ENCODE measurements at regions not wholly inside any gene's neighbourhood (a gene's known extent, or its start where the extent isn't known, plus 50 kb on each side); places are given as distances from the start of the nearest gene placed in this dataset.

DNA sequence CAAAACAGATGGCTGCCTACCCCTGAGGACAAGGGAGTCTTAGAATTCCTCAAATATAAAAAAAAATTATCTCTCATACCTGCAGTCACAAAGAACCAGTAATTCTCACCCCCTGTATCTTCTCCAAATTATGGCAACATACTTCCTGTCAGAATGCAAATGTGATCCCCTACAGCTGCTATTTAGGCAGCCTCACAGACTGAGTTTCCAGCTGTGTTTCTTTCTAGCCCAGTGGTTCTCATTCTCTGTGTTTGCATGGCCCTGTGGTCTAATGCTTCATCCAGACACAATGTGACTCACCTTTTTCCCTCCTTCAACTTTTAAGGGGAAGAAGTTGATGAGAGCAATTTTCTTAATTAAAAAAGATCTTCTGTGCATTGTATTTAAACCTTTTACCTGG lies 726.3 kb downstream of the TSN start:
- no peak for DNase-seq (ENCODE audit: low read depth)

DNA sequence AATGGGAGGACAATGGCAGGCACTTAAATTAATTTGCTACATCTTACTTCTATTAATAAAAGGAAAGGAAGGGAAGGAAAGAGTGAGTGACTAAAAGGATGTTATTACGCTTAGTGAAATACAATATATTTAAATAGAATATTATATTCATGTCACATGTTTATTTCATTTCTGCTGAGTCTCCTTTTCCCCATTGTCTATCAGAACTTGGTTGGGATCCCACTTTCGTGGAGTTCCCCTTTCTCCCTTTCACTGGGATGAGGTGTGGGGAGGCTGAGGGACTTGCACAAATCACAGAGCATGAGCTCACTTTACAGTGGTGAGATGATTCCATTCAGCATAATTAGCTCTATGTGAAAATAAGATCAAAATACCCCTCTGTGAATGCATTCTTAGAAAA lies 730.6 kb downstream of the TSN start:
- no peak for DNase-seq (ENCODE audit: low read depth)

DNA sequence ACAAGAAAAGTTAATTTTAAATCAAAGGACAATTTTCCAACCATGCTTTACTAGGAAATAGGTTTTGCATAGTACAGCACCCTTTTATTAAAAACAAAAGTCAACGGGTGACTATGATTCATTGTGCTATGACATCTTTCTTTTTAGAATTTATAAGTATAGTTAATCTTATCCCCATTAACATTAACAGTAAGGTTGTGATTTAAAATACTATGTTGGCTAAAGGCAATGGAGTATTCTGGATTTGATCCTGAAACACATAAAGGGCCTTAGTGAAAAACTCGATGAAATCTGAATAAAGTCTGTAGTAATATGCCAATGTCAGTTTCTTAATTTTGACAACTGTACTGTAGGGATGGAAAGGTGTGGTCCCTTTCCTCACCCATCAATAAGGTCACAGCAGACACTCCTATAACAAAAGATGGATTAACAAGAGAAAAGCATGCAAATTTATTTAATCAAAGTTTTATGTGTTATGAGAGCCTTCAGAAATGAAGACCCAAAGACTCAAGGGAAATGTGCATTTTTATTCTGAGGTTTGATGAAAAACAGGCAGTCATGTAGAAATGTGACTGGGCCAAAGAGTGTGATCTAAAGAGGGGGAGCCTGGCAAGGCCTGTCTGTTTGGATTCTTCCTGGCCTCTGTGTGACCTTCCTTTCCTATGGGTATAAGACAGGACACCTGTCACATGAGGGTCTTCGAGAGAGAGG lies 731.4 kb downstream of the TSN start:
- no peak for DNase-seq (ENCODE audit: low read depth)

DNA sequence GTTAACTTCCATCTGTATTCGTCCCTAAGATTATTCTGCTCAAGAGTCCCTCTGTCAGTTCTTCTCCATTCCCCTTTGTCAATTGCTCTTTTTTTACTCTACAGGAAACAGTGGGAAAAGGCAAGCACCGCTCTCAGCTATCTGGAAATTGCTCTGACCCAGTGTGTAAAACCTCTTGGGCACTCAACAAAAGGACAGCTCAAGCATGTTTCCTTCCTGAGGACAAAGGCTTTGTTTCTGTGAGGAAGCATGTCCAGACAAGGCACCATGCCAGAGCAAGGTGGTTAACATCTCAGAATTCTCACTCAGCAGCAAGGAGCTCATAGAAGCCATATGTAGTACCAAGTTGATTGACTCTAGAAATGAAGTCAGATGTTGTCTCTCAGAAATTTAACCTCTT lies 735.6 kb downstream of the TSN start:
- no peak for DNase-seq (ENCODE audit: low read depth)

DNA sequence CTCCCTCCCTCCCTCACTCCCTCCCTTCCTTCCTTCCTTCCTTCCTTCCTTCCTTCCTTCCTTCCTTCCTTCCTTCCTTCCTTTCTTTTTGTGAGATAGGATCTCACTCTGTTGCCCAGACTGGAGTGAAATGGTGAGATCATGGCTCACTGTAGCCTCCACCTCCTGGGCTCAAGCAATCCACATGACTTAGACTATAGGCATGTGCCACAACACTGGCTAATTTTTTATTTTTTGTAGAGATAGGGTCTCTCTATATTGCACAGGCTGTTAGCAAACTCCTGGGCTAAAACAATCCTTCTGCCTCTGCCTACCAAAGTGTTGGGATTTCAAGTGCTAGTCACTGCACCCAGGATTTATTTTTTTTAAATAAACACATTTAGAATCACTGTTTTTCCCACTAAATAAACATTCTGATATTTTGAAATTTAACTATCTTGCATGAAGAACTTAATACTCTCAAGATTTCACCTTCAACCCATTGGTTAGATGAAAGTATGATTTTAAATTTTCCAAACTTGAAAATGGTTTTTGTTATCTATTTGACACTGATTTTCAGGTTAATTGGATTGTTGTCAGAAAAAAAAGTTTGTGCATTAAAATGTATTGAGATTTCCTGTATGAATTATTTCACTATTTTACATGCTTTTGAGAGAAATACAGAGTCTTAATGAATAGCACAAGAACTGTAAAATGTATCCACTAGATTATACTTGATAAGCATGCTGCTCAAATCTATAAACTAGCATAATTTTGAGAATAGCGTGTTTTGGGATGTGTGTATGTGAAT lies 745.1 kb downstream of the TSN start:
- DNase-seq (ENCODE audit: low read depth), result no peak

DNA sequence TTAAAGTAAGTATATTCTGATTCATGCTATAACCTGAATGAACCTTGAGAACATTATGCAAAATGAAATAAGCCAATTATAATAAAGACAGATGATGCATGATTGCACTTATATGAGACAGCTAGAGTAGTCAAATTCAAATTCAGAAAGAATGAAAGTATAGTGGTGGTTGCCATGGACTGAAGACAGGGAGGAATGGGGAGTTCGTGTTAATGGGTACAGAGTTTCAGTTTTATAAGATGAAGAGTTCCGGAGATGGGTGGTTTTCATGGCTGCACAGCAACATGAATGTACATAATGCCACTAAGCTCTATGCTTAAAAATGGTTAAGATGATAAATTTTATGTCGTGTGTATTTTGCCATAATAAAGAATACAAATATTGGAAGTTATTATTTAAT lies 751.2 kb downstream of the TSN start:
- DNase-seq (ENCODE audit: low read depth), result no peak

DNA sequence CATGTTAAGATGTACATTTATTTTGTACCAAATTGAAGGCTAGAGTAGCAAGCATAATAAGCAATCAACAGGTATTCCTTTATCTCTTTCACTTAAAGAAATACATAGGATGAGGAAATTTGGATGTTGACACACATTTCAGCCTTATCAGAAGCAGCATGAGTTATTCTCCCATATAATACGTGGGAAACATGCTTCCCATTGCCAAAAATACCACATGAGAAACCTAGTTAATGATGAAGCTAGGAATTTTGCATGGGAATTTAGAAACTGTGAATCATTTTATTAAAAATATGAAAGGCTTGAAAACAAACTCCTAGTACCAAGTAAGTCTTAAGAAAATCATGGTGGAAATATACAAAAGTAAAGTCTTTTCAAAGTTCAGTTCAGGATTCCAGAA lies 751.8 kb downstream of the TSN start:
- DNase-seq (ENCODE audit: low read depth), result no peak

DNA sequence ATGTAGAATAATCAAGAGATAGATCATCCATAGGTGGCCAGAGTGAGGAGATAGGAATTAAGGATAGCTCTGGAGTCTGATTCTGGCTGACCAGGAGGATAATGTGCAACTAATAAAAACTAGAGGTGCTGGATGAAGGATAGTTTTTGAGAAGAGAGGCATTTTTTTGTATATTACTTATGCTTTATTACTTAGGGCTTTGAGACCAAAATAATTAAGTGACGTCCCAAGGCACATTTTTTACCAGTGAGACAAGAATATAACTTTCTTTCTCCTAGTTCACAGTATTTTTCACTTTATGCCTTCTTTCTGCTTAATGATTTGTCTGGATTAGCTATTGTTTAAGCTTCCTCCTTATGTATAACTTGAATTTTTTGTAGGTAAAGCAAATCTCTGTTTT lies 756.6 kb downstream of the TSN start:
- no peak for DNase-seq (ENCODE audit: low read depth)

DNA sequence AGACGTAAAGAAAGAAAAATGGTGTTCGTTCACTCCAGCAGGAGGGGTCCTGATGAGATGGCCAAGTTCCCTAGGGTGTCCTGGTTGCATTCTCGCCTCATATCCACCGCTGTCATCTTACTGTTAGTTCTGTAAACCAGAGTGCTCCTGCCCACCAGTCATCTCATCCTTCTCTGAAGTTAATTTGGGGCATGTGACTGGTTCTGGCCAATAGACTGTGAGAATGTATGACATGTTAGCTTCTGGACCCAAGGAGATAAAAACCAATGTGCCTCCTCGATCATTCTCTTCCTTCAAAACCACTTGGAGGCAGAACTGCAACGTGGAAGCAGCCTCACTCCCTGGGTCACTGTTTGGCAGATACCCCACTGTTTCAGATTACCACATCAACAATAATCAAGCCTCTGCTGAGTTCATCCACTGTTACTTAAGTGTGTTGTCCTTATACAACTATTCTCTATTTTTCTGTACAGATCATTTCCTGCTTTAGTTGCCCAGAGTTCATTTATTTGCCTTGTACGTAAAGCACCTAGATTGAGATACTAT lies 759.1 kb downstream of the TSN start:
- DNase-seq (ENCODE audit: low read depth), result peak; percentile 2

DNA sequence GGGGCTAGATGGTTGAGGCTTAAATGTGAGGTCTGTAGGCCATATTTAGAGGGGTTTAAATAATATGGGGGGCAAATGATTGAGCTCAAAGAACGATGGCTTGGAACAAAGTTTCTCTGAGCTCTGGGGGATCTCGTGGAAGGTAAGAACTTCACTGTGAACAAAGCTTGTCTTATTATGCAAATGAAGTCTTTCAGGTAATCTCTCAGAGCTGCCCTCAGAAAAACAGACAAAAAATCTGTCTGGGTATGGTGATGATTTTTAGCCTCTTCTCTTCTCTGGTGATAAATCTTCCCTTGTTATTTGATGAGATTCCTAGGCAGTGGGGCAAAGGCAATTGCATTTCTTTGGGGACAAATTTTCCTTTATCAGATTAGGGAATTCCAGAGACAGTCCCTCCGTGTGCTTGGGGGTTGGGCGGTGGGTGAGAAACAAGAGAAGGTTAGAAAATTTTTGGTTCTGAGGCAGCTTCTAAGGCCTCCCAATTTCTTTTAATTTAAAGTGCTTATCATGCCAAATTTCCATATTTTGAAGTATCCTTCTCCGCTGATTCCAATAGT lies 760.4 kb downstream of the TSN start:
- DNase-seq (ENCODE audit: low read depth), result no peak

DNA sequence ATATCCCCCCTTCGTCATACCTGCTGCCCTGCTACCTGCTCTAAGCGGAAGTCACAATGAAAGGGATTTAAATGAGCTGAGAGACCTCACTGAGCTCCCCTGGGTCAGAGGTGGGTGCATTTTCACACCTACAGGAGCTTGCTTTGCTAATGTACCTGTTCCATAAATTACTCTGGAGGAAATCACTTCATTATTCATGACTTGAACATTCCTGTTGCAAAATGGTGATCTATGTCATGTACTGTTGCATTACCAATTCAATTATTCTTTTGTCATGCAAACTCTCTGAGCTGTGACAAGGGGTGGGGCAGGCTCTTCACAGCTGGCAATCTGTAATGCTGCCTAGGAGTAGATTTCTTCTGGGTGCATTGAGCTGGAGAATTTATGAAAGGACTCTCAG lies 761.3 kb downstream of the TSN start:
- no peak for DNase-seq (ENCODE audit: low read depth)

DNA sequence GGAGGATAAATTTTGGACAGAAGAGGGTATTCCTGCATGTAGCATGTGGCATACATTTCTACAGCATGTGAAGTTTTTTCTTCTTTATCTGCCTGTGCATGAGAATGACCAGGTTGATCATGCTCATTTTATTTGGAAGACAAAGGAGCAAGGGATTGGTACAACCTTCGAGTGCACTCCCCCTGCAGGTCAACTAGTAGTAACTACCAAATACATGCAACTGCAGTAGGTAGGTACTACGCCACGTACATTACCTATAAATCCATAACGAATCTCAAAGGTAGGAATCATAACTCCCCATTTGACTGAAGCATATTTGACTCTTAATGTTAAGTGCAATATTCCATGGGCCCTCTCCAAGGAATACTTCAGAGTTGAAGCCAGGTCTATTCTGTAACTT lies 763.9 kb downstream of the TSN start:
- no peak for DNase-seq (ENCODE audit: low read depth)

DNA sequence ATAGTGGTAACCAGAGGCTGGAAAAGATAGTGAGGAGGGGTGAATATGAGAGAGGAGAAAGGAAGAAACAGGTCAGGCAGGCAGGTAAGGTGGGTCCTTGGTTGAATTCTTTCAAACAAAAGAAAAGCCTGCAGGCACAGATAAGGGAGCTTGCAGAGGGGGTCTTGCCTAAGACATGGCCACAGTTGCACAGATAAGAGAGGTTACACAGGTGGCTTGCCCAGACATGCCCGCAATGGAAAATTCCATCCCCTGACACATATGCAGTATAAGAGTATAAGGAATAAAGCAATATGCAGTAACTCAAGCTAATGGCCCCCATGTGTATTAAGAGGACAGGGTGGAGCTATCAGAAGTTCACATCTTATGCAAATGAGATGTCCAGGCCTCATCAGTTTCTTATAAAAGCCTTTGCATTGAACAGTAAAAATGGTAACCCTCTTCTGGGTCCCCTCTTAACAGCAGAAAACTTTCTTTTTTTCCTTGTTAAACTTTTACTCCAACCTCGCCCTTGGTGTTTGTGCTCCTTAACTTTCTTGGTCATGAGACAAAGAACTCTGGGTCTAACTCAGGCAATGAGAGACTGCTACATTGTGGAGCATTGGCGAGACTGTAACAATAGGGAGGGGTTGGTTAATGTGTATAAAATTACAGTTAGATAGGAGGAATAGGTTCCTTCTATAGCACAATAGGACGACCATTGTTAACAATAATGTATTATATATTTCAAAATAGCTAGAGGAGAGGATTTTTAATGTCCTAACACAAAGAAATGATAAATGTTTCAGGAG lies 764.6 kb downstream of the TSN start:
- DNase-seq (ENCODE audit: low read depth), result no peak

DNA sequence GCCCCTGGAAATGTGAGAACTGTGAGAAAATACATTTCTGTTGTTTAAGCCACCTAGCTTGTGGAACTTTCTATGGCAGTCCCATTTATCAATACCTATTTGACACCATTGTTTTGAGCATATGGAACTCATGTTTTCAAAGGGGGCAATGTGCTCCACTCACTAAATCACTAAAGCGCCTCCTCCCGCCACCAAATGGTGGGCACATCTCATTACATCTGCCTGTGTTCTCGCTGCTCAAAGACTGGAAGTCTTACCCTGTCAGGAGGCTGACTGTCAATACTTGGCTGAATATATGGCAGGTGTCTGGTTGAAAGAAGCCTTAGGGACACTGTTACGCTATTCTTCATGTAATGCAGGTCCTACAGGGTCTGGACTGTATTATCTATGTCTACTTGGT lies 767.7 kb downstream of the TSN start:
- DNase-seq (ENCODE audit: low read depth), result no peak

DNA sequence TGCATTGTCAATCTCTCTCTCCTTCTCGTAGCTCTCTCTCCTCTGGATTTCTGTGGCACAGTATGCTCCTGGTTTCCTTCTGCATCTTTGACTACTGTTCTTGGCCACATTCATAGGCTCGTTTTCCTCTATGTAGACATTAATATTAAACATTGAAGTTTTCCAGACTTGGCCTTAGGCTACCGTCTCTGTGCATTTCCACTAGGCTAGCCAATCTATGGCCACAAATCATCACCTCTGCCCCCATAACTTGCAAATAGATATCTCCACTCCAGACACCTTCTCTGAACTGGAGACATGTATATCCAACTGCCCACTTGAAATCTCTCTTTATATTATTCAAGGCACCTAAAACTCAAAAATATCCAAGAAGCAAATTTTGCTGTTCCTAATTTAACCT lies 768.5 kb downstream of the TSN start:
- DNase-seq (ENCODE audit: low read depth), result no peak

DNA sequence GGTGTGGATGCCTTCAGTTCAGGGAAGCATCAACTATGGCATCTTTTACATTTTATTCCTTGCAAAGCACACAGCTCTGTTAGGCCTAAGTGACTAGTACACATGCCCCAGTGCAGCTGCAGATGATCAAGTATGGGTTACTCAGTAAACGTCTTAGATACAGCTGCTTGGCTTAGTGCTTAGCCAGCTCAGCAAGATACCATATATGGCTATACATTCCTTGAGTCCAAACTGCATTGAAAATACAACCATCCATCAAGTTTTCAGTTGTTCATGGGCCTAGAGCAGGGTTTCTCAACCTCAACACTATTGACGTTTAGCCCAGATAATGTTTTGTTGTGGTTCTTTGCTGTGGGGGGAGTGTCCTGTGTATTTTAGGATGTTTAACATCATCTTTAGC lies 769.9 kb downstream of the TSN start:
- no peak for DNase-seq (ENCODE audit: low read depth)

DNA sequence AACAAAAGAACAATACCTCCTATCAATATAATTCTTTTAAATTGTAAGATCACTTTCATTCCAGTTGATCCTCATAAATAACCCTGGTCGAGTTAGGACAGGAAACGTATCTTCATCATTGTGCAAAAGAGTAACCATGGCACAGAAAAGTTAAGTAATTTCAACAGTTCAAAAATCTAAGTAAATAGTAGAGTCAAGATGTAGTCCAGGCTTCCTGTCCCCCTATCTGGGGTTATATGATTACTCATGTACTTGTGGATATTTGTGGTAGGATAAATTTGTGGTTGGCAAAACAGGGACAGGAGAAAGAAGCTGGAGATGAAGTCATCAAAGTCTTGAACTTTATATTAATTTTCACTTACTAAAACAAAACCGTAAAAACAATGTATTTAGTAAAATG lies 772.6 kb downstream of the TSN start:
- peak; percentile 10 for DNase-seq (ENCODE audit: low read depth)

DNA sequence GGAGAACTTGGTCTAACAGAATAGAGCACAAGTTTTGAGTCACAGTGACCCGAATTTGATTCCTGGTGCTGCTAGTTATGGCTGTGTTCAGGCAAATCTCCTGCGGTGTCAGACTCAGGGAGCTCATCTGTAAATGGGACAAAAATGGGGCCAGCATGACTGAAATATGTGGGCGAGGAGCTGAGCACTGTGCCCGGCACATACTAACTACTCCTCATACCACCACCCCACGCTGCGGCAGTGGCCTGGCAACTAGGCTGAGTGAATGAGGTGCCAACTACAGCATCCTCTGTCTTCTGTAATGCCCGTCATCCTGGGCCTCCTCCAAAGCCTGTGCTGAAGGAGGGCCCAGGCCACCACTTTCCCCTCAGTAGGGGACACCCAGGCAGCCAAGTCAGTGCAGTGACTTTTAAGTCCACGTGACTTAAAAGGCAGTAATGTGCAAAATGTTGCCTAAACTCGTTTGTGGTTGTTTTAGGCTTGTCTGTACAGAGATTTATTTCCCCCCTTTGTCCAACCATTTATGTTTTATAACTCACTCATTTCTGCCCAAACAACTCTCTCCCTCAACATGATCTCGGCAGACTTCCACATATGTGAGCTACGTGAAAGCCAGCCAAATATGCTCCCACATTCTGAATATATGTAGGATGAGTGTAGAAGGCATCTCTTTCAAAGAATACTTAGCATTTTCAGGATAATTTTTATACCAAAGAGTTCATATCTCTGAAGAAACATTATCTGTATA lies 773.7 kb downstream of the TSN start:
- DNase-seq (ENCODE audit: low read depth), result no peak

DNA sequence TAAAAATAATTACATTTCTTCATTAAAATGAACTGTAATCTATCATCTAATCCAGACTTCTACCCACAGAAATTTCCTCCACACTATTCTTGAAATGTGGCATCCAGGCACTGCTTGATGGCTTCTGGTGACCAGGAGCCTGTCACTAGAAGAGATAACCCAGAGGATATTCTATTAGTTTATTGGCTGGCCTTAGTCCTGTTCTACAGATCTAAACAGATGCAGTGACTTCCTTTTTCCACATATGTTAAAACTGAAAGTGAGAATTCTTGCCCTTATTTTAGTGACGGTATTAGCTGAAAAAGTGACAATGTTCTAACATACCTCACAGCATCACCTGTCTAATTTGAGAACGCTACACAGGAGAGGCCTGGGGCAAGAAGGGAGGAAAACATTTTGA lies 775.4 kb downstream of the TSN start:
- DNase-seq (ENCODE audit: low read depth), result no peak

DNA sequence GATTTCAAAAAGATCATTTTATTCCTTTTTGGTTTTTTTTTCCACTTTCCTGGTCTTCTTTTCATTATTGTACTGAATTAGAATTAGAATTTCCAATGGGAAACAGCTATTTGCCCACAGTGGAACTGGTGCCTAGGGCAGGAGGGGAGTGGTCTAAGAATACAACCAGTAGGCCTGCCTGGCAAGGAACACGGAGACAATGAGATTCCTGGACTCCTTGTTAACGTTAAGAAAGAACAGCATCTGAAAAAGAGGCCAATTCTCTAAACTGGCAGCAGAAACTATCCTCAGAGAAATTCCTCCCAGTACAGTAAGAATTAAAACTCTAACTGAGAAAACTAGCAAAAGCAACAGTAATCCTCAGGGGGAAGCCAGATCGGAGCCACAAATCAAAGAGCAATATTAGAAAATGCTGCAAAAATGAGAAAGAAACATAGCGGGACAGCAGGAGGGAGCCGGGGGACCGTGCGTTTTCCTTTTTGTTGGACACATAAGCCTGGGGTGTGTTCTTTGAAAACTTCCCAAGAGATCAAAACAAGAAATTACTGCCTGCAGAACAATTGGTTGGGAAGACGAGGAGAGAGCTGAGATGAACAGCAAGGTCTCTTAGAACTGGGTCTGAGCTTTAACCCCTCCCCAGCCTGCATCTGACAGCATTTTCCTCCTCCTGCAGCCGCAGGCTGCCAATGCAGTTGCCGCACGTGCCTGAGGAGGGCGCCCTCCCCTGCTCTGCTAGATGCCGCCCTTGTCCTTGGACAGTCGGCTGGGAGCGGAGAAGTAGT lies 776.0 kb downstream of the TSN start:
- DNase-seq (ENCODE audit: low read depth), result no peak

DNA sequence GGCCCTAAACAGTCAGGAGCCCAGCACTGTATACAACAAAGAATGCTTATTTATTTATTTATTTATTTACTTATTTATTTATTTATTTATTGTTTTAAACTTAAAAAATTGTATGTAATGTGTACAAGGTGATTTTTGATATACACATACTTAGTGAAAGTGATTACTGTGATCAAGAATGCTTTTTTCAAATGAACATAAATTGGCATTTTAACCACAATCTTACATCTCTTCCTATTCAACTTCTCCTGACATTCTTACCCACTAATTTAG lies 776.6 kb downstream of the TSN start:
- DNase-seq (ENCODE audit: low read depth), result no peak

Measured in LHCN-M2 (cell line).